PC-9 (cell line): ENCODE measurements at regions not wholly inside any gene's neighbourhood (a gene's known extent, or its start where the extent isn't known, plus 50 kb on each side); places are given as distances from the start of the nearest gene placed in this dataset.

Experiments used
- CTCF ChIP-seq: fragments of 200-600 bp; sonication (generic); conservative IDR thresholded peaks from 2 replicates; pipeline ENCODE4 v1.6.1; 2017; ENCODE audit warnings: mixed run types, antibody characterized with exemption, mild to moderate bottlenecking, moderate library complexity
- EZH2 ChIP-seq: fragments of 200-600 bp; sonication (generic); IDR thresholded peaks from 2 replicates; pipeline ENCODE4 v1.8.0; 2017; ENCODE audit warnings: antibody characterized with exemption, low read depth

DNA sequence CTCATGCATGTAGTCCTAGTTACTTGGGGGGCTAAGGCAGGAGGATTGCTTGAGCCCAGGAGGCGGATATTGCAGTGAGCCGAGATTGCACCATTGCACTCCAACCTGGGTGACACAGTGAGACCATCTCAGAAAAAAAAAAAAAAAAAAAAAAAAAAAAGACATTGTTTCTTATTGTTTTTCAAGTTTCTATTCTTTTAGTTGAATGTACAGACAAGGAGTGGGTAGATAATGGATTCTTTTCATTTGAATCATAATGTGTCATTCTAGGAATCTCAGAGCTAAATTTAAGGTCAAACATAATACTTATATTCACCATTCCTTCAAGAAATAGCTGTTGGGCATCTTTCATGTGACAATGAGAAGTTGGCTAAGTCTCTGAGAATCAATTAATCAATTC, 157.0 kb upstream of the C21orf91 start:
- TF ChIP-seq CTCF, result no peak
- no peak for TF ChIP-seq EZH2
